C4-2B (cell line): ENCODE measurements at regions not wholly inside any gene's neighbourhood (a gene's known extent, or its start where the extent isn't known, plus 50 kb on each side); places are given as distances from the start of the nearest gene placed in this dataset.

Experiments used
- CTCF ChIP-seq: fragments of 450-650 bp; conservative IDR thresholded peaks from 2 replicates; pipeline ENCODE4 v1.5.1; 2017; ENCODE audit warnings: mild to moderate bottlenecking
- ZFX ChIP-seq: fragments of 450-650 bp; IDR thresholded peaks from 2 replicates; pipeline ENCODE4 v1.6.1; 2017

GRCh38 chr13:71217827-71218226, 649.2 kb downstream of the DACH1 start:
- TF ChIP-seq CTCF (no peak), ZFX (no peak)
